ENCODE measurements at regions not wholly inside any gene's neighbourhood (a gene's known extent, or its start where the extent isn't known, plus 50 kb on each side); places are given as distances from the start of the nearest gene placed in this dataset.

DNA sequence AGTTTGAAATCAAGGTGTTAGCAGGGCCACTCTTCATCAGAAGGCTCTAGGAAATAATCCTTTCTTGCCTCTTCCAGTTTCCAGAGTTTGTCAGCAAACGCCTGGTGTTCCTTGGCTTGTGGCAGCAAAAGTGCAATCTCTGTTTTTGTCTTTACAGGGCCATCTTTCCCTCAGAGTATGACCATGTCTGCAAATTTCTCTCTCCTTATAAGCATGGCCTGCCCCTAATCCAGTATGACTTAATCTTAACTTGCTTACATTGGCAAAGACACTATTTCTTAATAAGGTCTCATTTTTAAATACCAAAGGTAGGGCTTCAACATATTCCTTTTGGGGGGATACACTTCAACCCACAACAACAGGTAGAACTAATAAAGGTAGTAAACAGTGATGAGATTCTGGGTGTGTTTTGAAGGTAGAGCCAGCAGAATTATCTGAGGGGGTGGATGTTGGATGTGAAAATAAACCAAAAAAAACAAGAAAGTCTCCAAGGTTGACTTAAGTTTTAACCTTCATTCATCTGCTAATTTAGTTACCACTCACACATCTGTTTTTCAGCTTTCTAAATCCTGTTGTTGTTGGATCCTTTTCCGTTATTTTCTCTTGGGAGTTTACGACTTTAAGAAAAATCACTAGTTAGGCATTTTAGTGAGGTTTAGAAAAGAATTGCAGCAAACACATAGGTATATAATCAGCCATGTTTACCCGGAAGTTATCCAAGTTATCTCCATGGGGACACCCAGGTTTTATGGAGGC lies 234.4 kb upstream of the FIGN start (continued):
- TF ChIP-seq CHD7 (IDR thresholded peaks at IDR 0.05; ENCODE audit: insufficient replicate concordance, low read length) (no peak), SP4 (IDR thresholded peaks at IDR 0.05; ENCODE audit: low read length) (no peak), ATF2 (IDR thresholded peaks at IDR 0.05; ENCODE audit: low read length) (no peak), SUZ12 (IDR thresholded peaks at IDR 0.05; ENCODE audit: low read length) (no peak)

Measured in H1 (cell line).